HepG2 (cell line): ENCODE measurements at regions not wholly inside any gene's neighbourhood (a gene's known extent, or its start where the extent isn't known, plus 50 kb on each side); places are given as distances from the start of the nearest gene placed in this dataset.
A peak's percentile ranks its signal among the peaks of the same experiment; 100 is the strongest.

Experiments used
- ATAC-seq: fragments of 200-7000 bp; cut with Tn5 transposase; 3 replicates; pipeline ENCODE4 v1.9.1; 2020; ENCODE audit warnings: mild to moderate bottlenecking, moderate library complexity
- BruUV-seq: library from RNA; stranded (reverse); fragments of 400-500 nt; replicated peaks from 2 replicates; lab custom pipeline; 2021; lab: Mats Ljungman, UMichigan
- CTCF ChIA-PET: fragments of 300-600 bp; formaldehyde crosslinking; extraction: SDS; loops from one replicate; lab custom pipeline; 2021; ENCODE audit warnings: low total read pairs, inconsistent platforms, low intra/inter-chr PET ratio; lab: Yijun Ruan, JAX
- POLR2A ChIA-PET: fragments of 350-600 bp; sonication (Branson Sonifier 250); formaldehyde crosslinking; loops from one replicate; lab custom pipeline; 2020; ENCODE audit warnings: antibody characterized with exemption, inconsistent platforms; lab: Yijun Ruan, JAX
- DNase-seq: peaks from one replicate; pipeline ENCODE4 v3.0.0-alpha.2; 2015; ENCODE audit warnings: low spot score
- FAIRE-seq: peaks from 3 replicates; lab custom pipeline; 2011; peaks lifted over from hg19 to GRCh38; lab: Jason Lieb, UNC
- H2AFZ ChIP-seq: one replicate; pipeline ENCODE4 v1.6.1; 2011; ENCODE audit warnings: low read length, inconsistent platforms
- H3K27ac ChIP-seq: fragments of 300-600 bp; 3 replicates; pipeline ENCODE4 v1.8.0; 2011; ENCODE audit warnings: mixed run types, mild to moderate bottlenecking, mixed read lengths, low read length, inconsistent platforms; ENCODE audit not compliant: insufficient read depth; ENCODE audit errors: extremely low read length
- H3K27me3 ChIP-seq, 2 experiments: fragments of 200-600 bp in 1 of 2; 2 replicates in 1 of 2; 3 replicates in 1 of 2; pipeline versions ENCODE4 v1.6.0 to v1.8.0; 2011; ENCODE audit warnings: low read length in 2 of 2, mild to moderate bottlenecking in 2 of 2, moderate library complexity in 2 of 2, inconsistent platforms in 1 of 2; ENCODE audit not compliant: insufficient read depth in 2 of 2, control insufficient read depth in 1 of 2
- H3K36me3 ChIP-seq, 2 experiments: fragments of 200-600 bp in 1 of 2; replicated peaks in 1 of 2; 2 replicates in 1 of 2; 3 replicates in 1 of 2; pipeline versions ENCODE4 v1.5.1 to v1.8.0; 2011; ENCODE audit warnings: low read length in 2 of 2, inconsistent platforms in 1 of 2; ENCODE audit not compliant: insufficient read depth in 2 of 2, control insufficient read depth in 1 of 2
- H3K4me1 ChIP-seq: 2 replicates; pipeline ENCODE4 v1.5.1; 2012; ENCODE audit warnings: low read length, inconsistent platforms; ENCODE audit not compliant: insufficient read depth
- H3K4me2 ChIP-seq: 2 replicates; pipeline ENCODE4 v1.6.0; 2011; ENCODE audit warnings: low read depth, low read length, inconsistent platforms
- H3K4me3 ChIP-seq, 3 experiments: fragments of 200-600 bp in 1 of 3; sonication (generic), shearing (Covaris generic) in 1 of 3; replicated peaks in 1 of 3; 2 replicates each; pipeline ENCODE4 v1.5.1; 2011 to 2016; ENCODE audit warnings: low read length in 3 of 3, inconsistent platforms in 2 of 3, low read depth in 2 of 3, mild to moderate bottlenecking in 2 of 3, control low read depth in 1 of 3, mixed read lengths in 1 of 3; ENCODE audit not compliant: insufficient read depth in 1 of 3
- H3K79me2 ChIP-seq: one replicate; pipeline ENCODE4 v1.6.1; 2011; ENCODE audit warnings: low read length, inconsistent platforms; ENCODE audit not compliant: insufficient read depth
- H3K9ac ChIP-seq: 2 replicates; pipeline ENCODE4 v1.6.0; 2011; ENCODE audit warnings: mild to moderate bottlenecking, low read depth, low read length, inconsistent platforms; ENCODE audit not compliant: insufficient read depth
- H3K9me3 ChIP-seq: 2 replicates; pipeline ENCODE4 v1.5.1; 2012; ENCODE audit warnings: mild to moderate bottlenecking, low read length
- H4K20me1 ChIP-seq: 2 replicates; pipeline ENCODE4 v1.6.0; 2011; ENCODE audit warnings: inconsistent platforms, mild to moderate bottlenecking, low read length, moderate library complexity; ENCODE audit not compliant: insufficient read depth
- AHDC1 ChIP-seq: sonication (generic); formaldehyde crosslinking; IDR thresholded peaks from 2 replicates; pipeline ENCODE4 v1.5.1; 2020; ENCODE audit warnings: mild to moderate bottlenecking, missing genetic modification reagents, borderline replicate concordance
- BCL6 ChIP-seq: IDR thresholded peaks from 2 replicates; pipeline ENCODE4 v1.6.1; 2016; ENCODE audit warnings: missing genetic modification reagents, missing compliant biosample characterization
- DPF2 ChIP-seq: sonication (generic); formaldehyde crosslinking; IDR thresholded peaks from 2 replicates; pipeline ENCODE4 v1.4.0; 2020; ENCODE audit warnings: mild to moderate bottlenecking, low read depth, missing genetic modification reagents, borderline replicate concordance
- HIVEP1 ChIP-seq: sonication (generic); formaldehyde crosslinking; IDR thresholded peaks from 2 replicates; pipeline ENCODE4 v1.4.0; 2020; ENCODE audit warnings: mild to moderate bottlenecking, missing genetic modification reagents
- MED1 ChIP-seq: sonication (generic); formaldehyde crosslinking; IDR thresholded peaks from 2 replicates; pipeline ENCODE4 v1.4.0; 2020; ENCODE audit warnings: missing genetic modification reagents
- NR2F2 ChIP-seq: IDR thresholded peaks from 2 replicates; pipeline ENCODE4 v1.6.1; 2012; ENCODE audit warnings: low read depth, inconsistent platforms, borderline replicate concordance
- PHF21A ChIP-seq: sonication (generic); formaldehyde crosslinking; IDR thresholded peaks from 2 replicates; pipeline ENCODE4 v1.5.0; 2020; ENCODE audit warnings: mild to moderate bottlenecking, missing genetic modification reagents
- SOX6 ChIP-seq, 2 experiments: fragments of 450-650 bp in 1 of 2; sonication (generic) in 1 of 2; formaldehyde crosslinking in 1 of 2; IDR thresholded peaks; 2 replicates each; pipeline versions ENCODE4 v1.4.0 to v1.6.1; 2017 to 2020; ENCODE audit warnings: antibody characterized with exemption in 1 of 2, mild to moderate bottlenecking in 1 of 2, missing genetic modification reagents in 1 of 2
- STAT5B ChIP-seq: sonication (generic); formaldehyde crosslinking; IDR thresholded peaks from 2 replicates; pipeline ENCODE4 v1.4.0; 2020; ENCODE audit warnings: missing genetic modification reagents
- TBX2 ChIP-seq: sonication (generic); formaldehyde crosslinking; IDR thresholded peaks from 2 replicates; pipeline ENCODE4 v1.5.0; 2020; ENCODE audit warnings: missing genetic modification reagents, mild to moderate bottlenecking, borderline replicate concordance
- XBP1 ChIP-seq: sonication (generic); formaldehyde crosslinking; IDR thresholded peaks from 2 replicates; pipeline ENCODE4 v1.5.0; 2020; ENCODE audit warnings: missing genetic modification reagents
- ZGPAT ChIP-seq: IDR thresholded peaks from 2 replicates; pipeline ENCODE4 v1.6.1; 2016; ENCODE audit warnings: mild to moderate bottlenecking
- ZNF12 ChIP-seq: sonication (generic); formaldehyde crosslinking; IDR thresholded peaks from 2 replicates; pipeline ENCODE4 v1.5.0; 2020; ENCODE audit warnings: missing genetic modification reagents
- ZNF263 ChIP-seq: sonication (generic); formaldehyde crosslinking; IDR thresholded peaks from 2 replicates; pipeline ENCODE4 v1.4.0; 2020; ENCODE audit warnings: missing genetic modification reagents
- ZNF331 ChIP-seq: sonication (generic); formaldehyde crosslinking; IDR thresholded peaks from 2 replicates; pipeline ENCODE4 v1.4.0; 2020; ENCODE audit warnings: missing genetic modification reagents
- ZNF773 ChIP-seq: sonication (generic); formaldehyde crosslinking; IDR thresholded peaks from 2 replicates; pipeline ENCODE4 v1.4.0; 2020; ENCODE audit warnings: missing genetic modification reagents, borderline replicate concordance
- ZNF784 ChIP-seq: sonication (generic); formaldehyde crosslinking; IDR thresholded peaks from 2 replicates; pipeline ENCODE4 v1.5.1; 2020; ENCODE audit warnings: missing genetic modification reagents, mild to moderate bottlenecking, borderline replicate concordance
- WGBS: methylation state at CpG from one replicate; pipeline ENCODE4 v1.1.6; 2017; ENCODE audit warnings: low lambda C conversion rate; 5-methylcytosine and 5-hydroxymethylcytosine counted together
- in situ Hi-C: cut with HindIII; loops from 2 replicates; pipeline ENCODE4 v1.10.0; 2017; ENCODE audit warnings: low pct_unique_long_range_greater_than_20kb; ENCODE audit not compliant: extremely low pct_ligation_motif_present
- intact Hi-C: fragments of 100-400 bp; cut with micrococcal nuclease; formaldehyde crosslinking; loops from one replicate; pipeline ENCODE4 v1.10.0; 2022; ENCODE audit not compliant: unreplicated experiment

GRCh38 chr12:46473634-46474329 lies 101.2 kb upstream of the SLC38A2 start:
- Histone ChIP-seq H3K36me3 (no peaks in the 10 kb centered on the region), H3K79me2 (no peaks in the 10 kb centered on the region), H3K27ac (peak overlapping the region; percentile 89), H4K20me1 (no peaks in the 10 kb centered on the region), H3K4me3 (peak overlapping the region; percentile 14 to 40 (median 17); a peak in 4 of 6 replicates), H3K9ac (peak overlapping the region; percentile 71), H3K27me3 (no peaks in the 10 kb centered on the region), H2AFZ (no peak overlapping the region), H3K4me1 (peaks cover 93% of the 10 kb centered on the region), H3K4me2 (peak overlapping the region; percentile 75), H3K9me3 (no peaks in the 10 kb centered on the region)
- peak; percentile 78 for FAIRE-seq
- ChIA-PET CTCF (no interaction called here), POLR2A (interaction anchor here (0.8 to 2.1 kb wide), 15 partner anchors 10 to 188 kb away, joined by 3 to 25 read pairs (median 4); no protein-coding TSS in a partner anchor)
- ATAC-seq: peak; percentile 97
- TSS peak; percentile 96 for BruUV-seq
- in situ Hi-C loops (no loop called here), intact Hi-C loops (loop anchor here (1.0 to 5.0 kb wide), 2 partner anchors 90 to 101 kb away; partner anchors contain the start of gene SLC38A2)
- DNase-seq: peak; percentile 95
- WGBS: 4% methylated on average over 8 of the region's 8 CpGs
- no peak for TF ChIP-seq STAT5B (CRISPR knock-in tag)
- peak; percentile 92 for TF ChIP-seq ZGPAT (CRISPR knock-in tag)
- peak; percentile 71; the same call in 1 of the 2 replicates for TF ChIP-seq DPF2
- TF ChIP-seq AHDC1 (CRISPR knock-in tag): peak; percentile 92; the same call in 1 of the 2 replicates
- peak; percentile 64; the same call in 1 of the 2 replicates for TF ChIP-seq NR2F2
- TF ChIP-seq ZNF773 (CRISPR knock-in tag): no peak
- TF ChIP-seq XBP1 (CRISPR knock-in tag): 0 out of 2 replicates have a peak, but pooled peaks have one; percentile 58
- TF ChIP-seq ZNF12 (CRISPR knock-in tag): peak; percentile 57; the same call in 1 of the 2 replicates
- peak; percentile 100 for TF ChIP-seq MED1 (CRISPR knock-in tag)
- peak; percentile 73 for TF ChIP-seq BCL6 (CRISPR knock-in tag)
- TF ChIP-seq TBX2: peak; percentile 85
- TF ChIP-seq ZNF331 (CRISPR knock-in tag): peak; percentile 65; the same call in 1 of the 2 replicates
- TF ChIP-seq ZNF784 (CRISPR knock-in tag): no peak
- TF ChIP-seq PHF21A (CRISPR knock-in tag): peak; percentile 89
- no peak for TF ChIP-seq HIVEP1 (CRISPR knock-in tag)
- TF ChIP-seq ZNF263 (CRISPR knock-in tag): no peak
- TF ChIP-seq SOX6 (IDR thresholded peaks at IDR 0.05): no peak
- peak; percentile 95 for TF ChIP-seq SOX6 (CRISPR knock-in tag; IDR thresholded peaks at IDR 0.05)
